Mammary epithelial cell (primary cell): ENCODE measurements at regions not wholly inside any gene's neighbourhood (a gene's known extent, or its start where the extent isn't known, plus 50 kb on each side); places are given as distances from the start of the nearest gene placed in this dataset.
"Not testable (repeated sequence)": the region's sequence is repeated elsewhere in the genome, so short reads cannot be mapped to it uniquely, and the experiment has no call there.

Experiments used
- CTCF ChIP-seq, 2 donors: IDR thresholded peaks in 1 of 2; conservative IDR thresholded peaks in 1 of 2; 2 replicates each; pipeline ENCODE4 v1.5.1; 2011 to 2012; ENCODE audit warnings: inconsistent platforms in 2 of 2, low read length in 2 of 2, mild to moderate bottlenecking in 2 of 2, control low read depth in 1 of 2, low read depth in 1 of 2; ENCODE audit not compliant: insufficient read depth in 1 of 2; ENCODE audit errors: extremely low read depth in 1 of 2
- EZH2 ChIP-seq: IDR thresholded peaks from 2 replicates; pipeline ENCODE4 v1.6.1; 2012; ENCODE audit warnings: low read length, inconsistent platforms, borderline replicate concordance

- TF ChIP-seq CTCF (conservative IDR thresholded peaks at IDR 0.05 in 1 of 2, IDR thresholded peaks at IDR 0.05 in 1 of 2; ENCODE audit: extremely low read depth in 1 of 2, insufficient read depth in 1 of 2, low read depth in 1 of 2, low read length in 2 of 2); EZH2: not testable (repeated sequence)
Observed at GRCh38 chr13:62447771-62448382, 1032.2 kb upstream of the PCDH20 start.
